SK-N-SH treated with all-trans-retinoic acid at 6 μM for 48 hours (cell line): ENCODE measurements at regions not wholly inside any gene's neighbourhood (a gene's known extent, or its start where the extent isn't known, plus 50 kb on each side); places are given as distances from the start of the nearest gene placed in this dataset.

ENCODE experiments used
- ATAC-seq: fragments of 200-7000 bp; cut with Tn5 transposase; 3 replicates; pipeline ENCODE4 v1.9.1; 2020; ENCODE audit warnings: mild to moderate bottlenecking, moderate library complexity
- ARNTL ChIP-seq: fragments of 450-650 bp; formaldehyde crosslinking; IDR thresholded peaks from 2 replicates; pipeline ENCODE4 v1.5.0; 2020; ENCODE audit warnings: low read depth, mild to moderate bottlenecking, moderate library complexity, borderline replicate concordance
- BACH2 ChIP-seq: fragments of 250-450 bp; sonication (Bioruptor Pico); IDR thresholded peaks from 2 replicates; pipeline ENCODE4 v1.9.0; 2021; ENCODE audit warnings: mild to moderate bottlenecking, borderline replicate concordance
- CREB5 ChIP-seq: fragments of 250-450 bp; sonication (Bioruptor Pico); IDR thresholded peaks from 2 replicates; pipeline ENCODE4 v1.5.1; 2020; ENCODE audit warnings: low read depth, mild to moderate bottlenecking, moderate library complexity
- GLIS3 ChIP-seq: fragments of 250-450 bp; sonication (Bioruptor Pico); IDR thresholded peaks from 2 replicates; pipeline ENCODE4 v1.5.0; 2020; ENCODE audit warnings: mild to moderate bottlenecking, moderate library complexity
- ISL1 ChIP-seq: fragments of 250-450 bp; sonication (Bioruptor Pico); IDR thresholded peaks from 2 replicates; pipeline ENCODE4 v2.1.2; 2022; ENCODE audit warnings: mild to moderate bottlenecking, moderate library complexity
- OSR1 ChIP-seq: fragments of 250-450 bp; sonication (Bioruptor Pico); IDR thresholded peaks from 2 replicates; pipeline ENCODE4 v1.8.0; 2022; ENCODE audit warnings: moderate library complexity, mild to moderate bottlenecking, inconsistent platforms
- PATZ1 ChIP-seq: fragments of 250-450 bp; sonication (Bioruptor Pico); IDR thresholded peaks from 2 replicates; pipeline ENCODE4 v1.8.0; 2020; ENCODE audit warnings: mild to moderate bottlenecking, moderate library complexity, borderline replicate concordance
- POU6F1 ChIP-seq: fragments of 250-450 bp; sonication (Bioruptor Pico); IDR thresholded peaks from 2 replicates; pipeline ENCODE4 v1.8.0; 2021; ENCODE audit warnings: low read depth, mild to moderate bottlenecking, moderate library complexity, borderline replicate concordance
- PPARA ChIP-seq: fragments of 250-450 bp; sonication (Bioruptor Pico); IDR thresholded peaks from 2 replicates; pipeline ENCODE4 v1.5.0; 2020; ENCODE audit warnings: mild to moderate bottlenecking, borderline replicate concordance
- RARB ChIP-seq: fragments of 250-450 bp; sonication (Bioruptor Pico); IDR thresholded peaks from 2 replicates; pipeline ENCODE4 v1.8.0; 2021; ENCODE audit warnings: mild to moderate bottlenecking, moderate library complexity
- TCF4 ChIP-seq: fragments of 250-450 bp; sonication (Bioruptor Pico); IDR thresholded peaks from 2 replicates; pipeline ENCODE4 v1.8.0; 2021; ENCODE audit warnings: mild to moderate bottlenecking, moderate library complexity, borderline replicate concordance
- TOX ChIP-seq: fragments of 250-450 bp; sonication (Bioruptor Pico); IDR thresholded peaks from 2 replicates; pipeline ENCODE4 v1.8.0; 2021; ENCODE audit warnings: mild to moderate bottlenecking, moderate library complexity, borderline replicate concordance
- TSHZ2 ChIP-seq: fragments of 250-450 bp; sonication (Bioruptor Pico); IDR thresholded peaks from 2 replicates; pipeline ENCODE4 v1.5.0; 2020; ENCODE audit warnings: mild to moderate bottlenecking, moderate library complexity
- ZC3H10 ChIP-seq: fragments of 250-450 bp; sonication (Bioruptor Pico); IDR thresholded peaks from 2 replicates; pipeline ENCODE4 v1.5.1; 2021; ENCODE audit warnings: mild to moderate bottlenecking, moderate library complexity
- ZFP3 ChIP-seq: fragments of 250-450 bp; sonication (Bioruptor Pico); IDR thresholded peaks from 2 replicates; pipeline ENCODE4 v1.5.0; 2020; ENCODE audit warnings: mild to moderate bottlenecking, moderate library complexity
- ZFP30 ChIP-seq: fragments of 450-650 bp; formaldehyde crosslinking; IDR thresholded peaks from 2 replicates; pipeline ENCODE4 v1.5.0; 2022; ENCODE audit warnings: mild to moderate bottlenecking, moderate library complexity
- ZNF565 ChIP-seq: fragments of 450-650 bp; formaldehyde crosslinking; conservative IDR thresholded peaks from 2 replicates; pipeline ENCODE4 v1.5.0; 2020; ENCODE audit warnings: low read depth, mild to moderate bottlenecking, moderate library complexity
- ZNF70 ChIP-seq: fragments of 450-650 bp; formaldehyde crosslinking; IDR thresholded peaks from 2 replicates; pipeline ENCODE4 v1.5.0; 2020; ENCODE audit warnings: mild to moderate bottlenecking, moderate library complexity
- ZNF8 ChIP-seq: fragments of 450-650 bp; formaldehyde crosslinking; IDR thresholded peaks from 2 replicates; pipeline ENCODE4 v1.5.0; 2020; ENCODE audit warnings: mild to moderate bottlenecking, moderate library complexity

- TF ChIP-seq ZNF70 (CRISPR knock-in tag) = no peak
- TF ChIP-seq ZNF565 (CRISPR knock-in tag) = no peak
- no peak for TF ChIP-seq TOX (CRISPR knock-in tag)
- TF ChIP-seq PATZ1 (CRISPR knock-in tag) = no peak
- no peak for TF ChIP-seq OSR1
- no peak for TF ChIP-seq ZNF8
- TF ChIP-seq ZC3H10 (CRISPR knock-in tag) = no peak
- no peak for TF ChIP-seq TCF4 (CRISPR knock-in tag)
- no peak for TF ChIP-seq ZFP3
- TF ChIP-seq TSHZ2 (CRISPR knock-in tag) = no peak
- no peak for TF ChIP-seq PPARA
- no peak for TF ChIP-seq GLIS3 (CRISPR knock-in tag)
- TF ChIP-seq ISL1 = no peak
- TF ChIP-seq ZFP30 (CRISPR knock-in tag) = no peak
- TF ChIP-seq POU6F1 (CRISPR knock-in tag) = no peak
- no peak for TF ChIP-seq BACH2 (CRISPR knock-in tag)
- TF ChIP-seq CREB5 (CRISPR knock-in tag) = no peak
- TF ChIP-seq RARB = no peak
- ATAC-seq = no peak
Measured at GRCh38 chr10:130491011-130491692, 355.0 kb downstream of the GLRX3 start.

- no peak for TF ChIP-seq ZFP3
- TF ChIP-seq PATZ1 (CRISPR knock-in tag) = no peak
- TF ChIP-seq ZNF565 (CRISPR knock-in tag) = no peak
- no peak for TF ChIP-seq OSR1
- TF ChIP-seq BACH2 (CRISPR knock-in tag) = no peak
- TF ChIP-seq PPARA = no peak
- no peak for TF ChIP-seq CREB5 (CRISPR knock-in tag)
- no peak for TF ChIP-seq ARNTL (CRISPR knock-in tag)
- no peak for TF ChIP-seq ZNF8
- no peak for TF ChIP-seq POU6F1 (CRISPR knock-in tag)
- no peak for TF ChIP-seq ZFP30 (CRISPR knock-in tag)
- ATAC-seq = no peak
Measured at GRCh38 chr10:130491693-130492050, 355.5 kb downstream of the GLRX3 start.
